ENCODE measurements at regions not wholly inside any gene's neighbourhood (a gene's known extent, or its start where the extent isn't known, plus 50 kb on each side); places are given as distances from the start of the nearest gene placed in this dataset.
A peak's percentile ranks its signal among the peaks of the same experiment; 100 is the strongest.
"Not testable (repeated sequence)": the region's sequence is repeated elsewhere in the genome, so short reads cannot be mapped to it uniquely, and the experiment has no call there.

DNA sequence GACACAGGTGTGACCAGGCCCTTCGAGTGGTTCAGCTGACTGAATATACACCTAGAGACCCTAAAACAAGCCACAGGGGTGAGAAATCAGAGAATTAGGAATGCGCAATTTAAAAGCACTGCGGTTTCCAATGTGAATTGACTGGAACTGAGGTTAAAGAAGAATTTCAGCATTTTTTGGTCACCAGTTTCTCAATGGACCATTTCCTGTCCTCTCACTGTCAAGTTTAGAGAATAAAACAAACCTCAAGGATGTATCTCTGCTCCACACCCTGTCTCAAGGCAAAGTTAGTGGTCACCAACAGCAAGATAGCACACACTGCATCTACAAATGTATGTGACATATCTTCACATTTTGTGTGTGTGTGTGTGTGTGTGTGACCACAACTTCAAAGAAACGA, 143.8 kb upstream of the MAP3K1 start:
- no peak for DNase-seq (ENCODE audit: extremely low spot score)
- ChIA-PET CTCF (interaction anchor here (2.5 kb wide), 1 partner anchor 9 kb away, joined by 11 read pairs; no protein-coding TSS in a partner anchor), POLR2A (no interaction called here)
- TF ChIP-seq, protein P1, sequence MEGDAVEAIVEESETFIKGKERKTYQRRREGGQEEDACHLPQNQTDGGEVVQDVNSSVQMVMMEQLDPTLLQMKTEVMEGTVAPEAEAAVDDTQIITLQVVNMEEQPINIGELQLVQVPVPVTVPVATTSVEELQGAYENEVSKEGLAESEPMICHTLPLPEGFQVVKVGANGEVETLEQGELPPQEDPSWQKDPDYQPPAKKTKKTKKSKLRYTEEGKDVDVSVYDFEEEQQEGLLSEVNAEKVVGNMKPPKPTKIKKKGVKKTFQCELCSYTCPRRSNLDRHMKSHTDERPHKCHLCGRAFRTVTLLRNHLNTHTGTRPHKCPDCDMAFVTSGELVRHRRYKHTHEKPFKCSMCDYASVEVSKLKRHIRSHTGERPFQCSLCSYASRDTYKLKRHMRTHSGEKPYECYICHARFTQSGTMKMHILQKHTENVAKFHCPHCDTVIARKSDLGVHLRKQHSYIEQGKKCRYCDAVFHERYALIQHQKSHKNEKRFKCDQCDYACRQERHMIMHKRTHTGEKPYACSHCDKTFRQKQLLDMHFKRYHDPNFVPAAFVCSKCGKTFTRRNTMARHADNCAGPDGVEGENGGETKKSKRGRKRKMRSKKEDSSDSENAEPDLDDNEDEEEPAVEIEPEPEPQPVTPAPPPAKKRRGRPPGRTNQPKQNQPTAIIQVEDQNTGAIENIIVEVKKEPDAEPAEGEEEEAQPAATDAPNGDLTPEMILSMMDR (IDR thresholded peaks at IDR 0.05; ENCODE audit: control extremely low read depth, extremely low read depth, low read depth, missing control alignments) = no peak

DNA sequence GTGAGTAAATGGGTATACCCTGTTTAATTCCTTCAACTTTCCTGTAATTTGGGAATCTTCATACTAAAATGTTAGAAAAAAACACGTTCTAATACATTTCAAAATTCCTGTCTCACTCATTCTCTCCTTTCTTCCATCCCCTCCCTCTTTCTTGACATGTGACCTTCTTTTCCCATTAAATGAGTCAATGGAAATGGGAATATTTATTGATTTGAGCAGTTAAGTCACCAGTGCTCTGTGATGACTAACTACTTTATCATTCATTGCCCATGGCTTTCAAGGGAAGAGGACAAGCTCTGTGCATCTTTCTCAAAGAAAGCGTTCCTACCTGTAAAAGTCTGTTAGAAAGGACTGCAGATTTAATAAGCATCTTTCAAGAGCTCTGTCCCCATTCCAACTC, 144.4 kb upstream of the MAP3K1 start:
- no peak for DNase-seq (ENCODE audit: extremely low spot score)
- CTCF ChIA-PET = interaction anchor here (0.9 to 2.5 kb wide), 4 partner anchors 7 to 82 kb away, joined by 3 to 11 read pairs (median 4); no protein-coding TSS in a partner anchor
- TF ChIP-seq, protein P1 (IDR thresholded peaks at IDR 0.05; ENCODE audit: control extremely low read depth, extremely low read depth, low read depth, missing control alignments) = no peak
- POLR2A ChIA-PET = no interaction called here

DNA sequence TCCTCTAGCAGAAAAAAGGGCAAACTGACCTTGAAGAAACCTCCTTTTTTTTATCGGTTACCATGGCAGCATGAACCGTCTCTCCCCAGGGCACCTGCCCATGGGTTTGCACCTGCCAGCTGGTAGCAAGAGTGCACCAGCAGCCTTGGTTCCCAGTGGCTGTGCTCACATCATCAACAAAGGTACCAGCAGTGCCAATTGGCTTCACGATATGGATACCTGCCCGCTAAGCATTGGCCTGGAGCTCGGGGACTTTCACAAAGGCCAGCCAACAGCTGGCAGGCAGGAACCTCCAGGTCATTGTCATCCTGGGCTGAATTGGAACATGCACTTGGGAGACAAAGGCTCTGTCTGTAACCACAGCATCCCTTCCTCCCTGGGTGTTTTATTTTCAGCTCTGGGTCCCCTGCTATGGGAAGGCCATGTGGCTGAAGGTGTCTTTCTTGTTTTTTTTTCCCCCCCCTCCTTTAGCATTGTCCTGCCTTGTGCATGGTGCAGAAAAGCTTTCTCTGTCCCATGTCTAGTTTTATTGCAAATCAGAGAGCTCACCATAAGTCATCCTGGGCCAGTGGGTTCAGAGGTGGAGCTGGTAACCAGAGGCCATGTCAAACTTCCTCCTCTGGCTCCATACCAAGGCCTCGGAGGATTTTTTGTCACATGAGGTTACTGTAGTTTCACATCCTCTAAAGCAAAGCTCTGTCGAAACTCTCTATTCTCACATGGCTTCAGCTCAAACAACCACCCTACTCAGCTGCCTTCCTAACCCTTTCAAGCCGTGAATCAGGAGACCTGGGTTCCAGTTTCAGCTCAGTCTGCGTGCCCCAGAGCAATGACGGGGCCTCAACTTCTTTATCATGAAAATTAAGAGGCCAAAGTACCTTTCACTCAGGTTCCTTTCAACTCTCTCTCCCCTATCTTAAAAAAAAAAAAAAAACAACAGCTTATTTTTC, 145.5 kb upstream of the MAP3K1 start:
- TF ChIP-seq, protein P1 (IDR thresholded peaks at IDR 0.05; ENCODE audit: control extremely low read depth, extremely low read depth, low read depth, missing control alignments) = no peak
- POLR2A ChIA-PET = no interaction called here
- CTCF ChIA-PET = interaction anchor here (0.9 to 2.5 kb wide), 7 partner anchors 8 to 399 kb away, joined by 3 to 11 read pairs (median 3); no protein-coding TSS in a partner anchor
- DNase-seq (ENCODE audit: extremely low spot score) = peak; percentile 80

DNA sequence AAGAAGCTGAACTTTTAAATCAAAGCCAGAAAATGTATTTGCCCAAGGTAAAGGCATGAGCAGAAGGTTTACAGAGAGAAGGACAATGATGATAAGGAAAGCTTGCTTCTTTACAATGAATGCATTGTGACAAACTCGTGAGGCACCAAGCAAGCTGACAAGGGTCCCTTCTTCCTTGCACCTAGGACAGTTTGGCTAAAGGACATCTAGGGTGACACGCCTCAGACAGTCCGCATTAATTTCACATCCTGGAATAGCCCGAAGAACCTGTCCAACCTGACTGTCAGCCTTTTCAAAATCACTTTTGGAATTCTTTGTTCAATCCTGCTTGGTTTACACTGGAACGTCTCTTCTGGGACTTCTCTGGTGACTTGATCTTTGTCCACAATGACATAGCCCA, 146.4 kb upstream of the MAP3K1 start:
- CTCF ChIA-PET = interaction anchor here (1.2 to 2.5 kb wide), 4 partner anchors 10 to 80 kb away, joined by 3 to 11 read pairs (median 4); no protein-coding TSS in a partner anchor
- DNase-seq (ENCODE audit: extremely low spot score) = no peak
- POLR2A ChIA-PET = no interaction called here
- TF ChIP-seq, protein P1 (IDR thresholded peaks at IDR 0.05; ENCODE audit: control extremely low read depth, extremely low read depth, low read depth, missing control alignments) = no peak

DNA sequence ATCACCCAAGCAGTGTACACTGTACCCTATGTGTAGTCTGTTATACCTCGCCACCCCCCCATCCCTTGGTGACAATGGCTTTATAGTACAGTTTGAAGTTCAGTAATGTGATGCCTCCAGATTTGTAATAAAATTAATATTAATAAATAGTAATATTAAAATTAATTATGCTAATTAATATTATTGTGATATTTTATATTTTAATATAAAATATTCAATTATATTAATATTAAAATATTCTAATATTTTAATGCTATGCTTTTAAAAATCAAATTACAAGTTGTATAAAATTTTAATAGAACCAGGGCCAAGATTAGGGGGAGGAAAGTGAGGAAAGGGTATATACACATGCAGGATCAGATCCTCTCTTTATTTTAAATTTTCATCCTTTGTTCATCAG, 147.7 kb upstream of the MAP3K1 start:
- CTCF ChIA-PET = interaction anchor here (1.2 to 1.3 kb wide), 2 partner anchors 8 to 9 kb away, joined by 3 to 5 read pairs; no protein-coding TSS in a partner anchor

DNA sequence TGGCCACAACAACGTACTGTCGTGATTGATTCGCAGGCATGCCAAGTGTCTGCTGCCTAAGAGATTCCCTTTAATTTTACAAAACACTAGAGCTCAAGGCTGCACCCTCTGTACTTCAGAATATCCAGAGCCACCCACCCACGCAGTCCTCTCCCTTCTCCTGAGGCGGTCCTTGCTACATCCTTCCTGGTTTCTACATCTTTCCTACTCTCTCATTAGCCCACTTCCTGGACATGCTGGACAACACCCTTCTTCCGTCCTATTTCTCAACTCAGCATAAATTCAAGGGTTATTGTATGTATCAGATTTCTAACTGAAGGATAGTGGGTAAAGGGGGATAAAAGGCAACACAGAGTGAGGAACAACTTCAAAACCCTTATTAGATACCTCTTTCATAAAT, 148.4 kb upstream of the MAP3K1 start:
- POLR2A ChIA-PET = no interaction called here
- CTCF ChIA-PET = interaction anchor here (1.0 to 1.3 kb wide), 2 partner anchors 9 to 13 kb away, joined by 4 to 5 read pairs; no protein-coding TSS in a partner anchor
- TF ChIP-seq, protein P1 (IDR thresholded peaks at IDR 0.05; ENCODE audit: control extremely low read depth, extremely low read depth, low read depth, missing control alignments) = no peak

More for the DNA sequence above, 147.7 kb upstream of the MAP3K1 start:
- DNase-seq (ENCODE audit: extremely low spot score) = no peak
- POLR2A ChIA-PET = no interaction called here
- TF ChIP-seq, protein P1 (IDR thresholded peaks at IDR 0.05; ENCODE audit: control extremely low read depth, extremely low read depth, low read depth, missing control alignments) = no peak

DNA sequence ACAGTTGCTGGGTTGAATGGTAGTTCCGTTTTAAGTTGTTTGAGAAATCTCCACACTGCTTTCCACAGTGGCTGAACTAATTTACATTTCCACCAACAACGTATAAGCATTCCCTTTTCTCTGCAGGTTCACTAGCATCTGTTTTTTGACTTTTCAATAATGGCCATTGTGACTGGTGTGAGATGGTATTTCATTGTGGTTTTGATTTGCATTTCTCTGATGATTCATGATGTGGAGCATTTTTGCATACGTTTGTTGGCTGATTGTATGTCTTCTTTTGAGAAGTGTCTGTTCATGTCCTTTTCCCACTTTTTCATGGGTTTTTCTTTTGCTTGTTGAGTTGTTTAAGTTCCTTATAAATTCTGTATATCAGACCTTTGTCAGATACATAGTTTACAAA, 150.2 kb upstream of the MAP3K1 start:
- POLR2A ChIA-PET; DNase-seq (ENCODE audit: extremely low spot score): not testable (repeated sequence)

More for the DNA sequence above, 148.4 kb upstream of the MAP3K1 start:
- no peak for DNase-seq (ENCODE audit: extremely low spot score)

More for the DNA sequence above, 150.2 kb upstream of the MAP3K1 start:
- CTCF ChIA-PET = not testable (repeated sequence)

All from GM10248 (cell line).